Choroid plexus epithelial cell (primary cell): ENCODE measurements at regions not wholly inside any gene's neighbourhood (a gene's known extent, or its start where the extent isn't known, plus 50 kb on each side); places are given as distances from the start of the nearest gene placed in this dataset.

Experiments used
- DNase-seq: peaks from one replicate; pipeline ENCODE4 v3.0.0-alpha.2; 2010; ENCODE audit warnings: low read depth
- H3K4me3 ChIP-seq: 2 replicates; pipeline ENCODE4 v1.5.1; 2011; ENCODE audit warnings: low read depth, mild to moderate bottlenecking, control low read depth, low read length, moderate library complexity
- CTCF ChIP-seq: conservative IDR thresholded peaks from 2 replicates; pipeline ENCODE4 v1.5.1; 2011; ENCODE audit warnings: low read depth, mild to moderate bottlenecking, control low read depth, inconsistent platforms, low read length, moderate library complexity

GRCh38 chr12:114863911-114864310, 179.9 kb upstream of the TBX3 start:
- TF ChIP-seq CTCF, result no peak
- H3K4me3 ChIP-seq, result no peak overlapping the region
- no peak for DNase-seq

DNA sequence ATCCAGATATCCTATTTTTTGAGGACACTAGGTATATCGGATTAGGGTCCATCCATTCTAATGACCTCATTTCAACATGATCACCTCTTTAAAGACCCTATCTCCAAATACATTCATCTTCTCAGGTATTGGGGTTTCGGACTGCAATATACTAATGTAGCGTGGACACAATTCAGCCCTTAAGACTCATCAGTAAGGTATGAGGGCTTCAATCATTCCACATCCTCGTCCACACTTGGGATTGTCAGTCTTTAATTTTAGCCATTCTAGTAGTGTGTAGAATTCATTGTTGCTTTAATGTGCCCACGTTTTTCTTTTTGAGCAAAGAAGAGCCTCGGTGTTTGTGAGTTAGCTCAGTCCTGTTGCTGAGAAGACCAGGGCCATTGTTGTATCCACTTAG, 177.0 kb upstream of the TBX3 start:
- DNase-seq, result no peak
- no peak overlapping the region for H3K4me3 ChIP-seq
- TF ChIP-seq CTCF, result no peak

- peak; percentile 46 for TF ChIP-seq CTCF
- DNase-seq, result no peak
- no peak overlapping the region for H3K4me3 ChIP-seq
These were observed 174.6 kb upstream of the TBX3 start for GRCh38 chr12:114858388-114859146.

DNA sequence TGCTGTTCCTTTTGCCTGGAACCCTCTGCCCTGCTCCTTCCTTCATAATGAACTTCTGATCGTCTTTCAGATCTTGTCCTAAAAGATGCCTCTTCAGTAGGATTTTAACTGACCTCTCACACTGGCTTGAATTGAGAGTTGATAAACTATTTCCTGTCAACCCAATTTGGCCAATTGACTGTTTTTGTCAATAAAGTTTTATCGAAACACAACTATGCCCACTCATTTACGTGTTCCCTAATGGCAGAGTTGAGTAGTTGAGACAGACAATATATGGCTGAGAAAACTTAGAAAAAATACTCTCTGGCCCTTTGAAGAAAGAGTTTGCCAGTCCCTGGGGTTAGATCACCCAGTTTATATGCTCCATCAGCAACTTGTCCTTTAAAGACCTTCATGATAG, 171.7 kb upstream of the TBX3 start:
- no peak overlapping the region for H3K4me3 ChIP-seq
- DNase-seq, result no peak
- no peak for TF ChIP-seq CTCF

- H3K4me3 ChIP-seq, result no peak overlapping the region
- no peak for TF ChIP-seq CTCF
- no peak for DNase-seq
These were observed 169.1 kb upstream of the TBX3 start for GRCh38 chr12:114852976-114853529.

GRCh38 chr12:114851981-114852380, 168.0 kb upstream of the TBX3 start:
- H3K4me3 ChIP-seq, result no peak overlapping the region
- no peak for TF ChIP-seq CTCF
- DNase-seq, result peak; percentile 26

DNA sequence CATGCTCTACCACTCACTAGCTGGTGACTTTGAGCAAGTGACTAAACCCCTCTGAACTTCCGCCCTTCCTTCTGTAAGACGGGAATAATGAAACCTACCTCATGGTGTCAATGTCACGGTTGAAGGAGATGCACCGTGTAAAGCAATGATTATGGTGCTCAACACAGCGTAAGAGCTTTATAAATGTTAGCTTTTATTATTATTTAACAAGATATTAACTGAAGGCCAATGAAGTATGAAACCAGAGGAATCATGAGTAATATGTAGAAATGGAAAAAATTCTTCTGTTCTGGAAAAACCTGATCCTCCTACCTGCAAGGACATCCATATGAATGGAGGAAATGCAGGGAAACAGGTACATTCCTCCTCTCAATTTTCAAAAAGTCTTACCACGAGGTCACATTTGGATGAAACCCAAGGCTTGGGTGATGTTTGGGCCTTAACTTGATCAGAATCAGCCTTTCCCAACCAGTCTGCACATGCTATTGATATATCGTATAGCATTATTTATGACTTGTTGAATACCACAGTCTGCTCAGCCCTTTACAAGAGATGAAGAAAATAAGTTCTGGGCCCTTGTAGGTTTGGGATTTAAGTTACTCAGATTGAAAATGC, 166.8 kb upstream of the TBX3 start:
- no peak overlapping the region for H3K4me3 ChIP-seq
- no peak for TF ChIP-seq CTCF

More for the DNA sequence above, 166.8 kb upstream of the TBX3 start:
- DNase-seq, result no peak
